IMR-90 (cell line): ENCODE measurements at regions not wholly inside any gene's neighbourhood (a gene's known extent, or its start where the extent isn't known, plus 50 kb on each side); places are given as distances from the start of the nearest gene placed in this dataset.
A peak's percentile ranks its signal among the peaks of the same experiment; 100 is the strongest.

Source experiments
- CEBPB ChIP-seq: IDR thresholded peaks from 2 replicates; pipeline ENCODE4 v1.6.1; 2012; ENCODE audit warnings: low read depth, low read length, improper control_type of control experiment
- MAFK ChIP-seq: IDR thresholded peaks from 2 replicates; pipeline ENCODE4 v1.6.1; 2012; ENCODE audit warnings: low read depth, low read length, improper control_type of control experiment
- MXI1 ChIP-seq: IDR thresholded peaks from 2 replicates; pipeline ENCODE4 v1.6.1; 2012; ENCODE audit warnings: low read depth, mild to moderate bottlenecking, low read length, moderate library complexity, borderline replicate concordance
- POLR2A ChIP-seq: IDR thresholded peaks from 2 replicates; pipeline ENCODE4 v1.6.1; 2012; ENCODE audit warnings: mild to moderate bottlenecking, low read depth, low read length
- RAD21 ChIP-seq: IDR thresholded peaks from 2 replicates; pipeline ENCODE4 v1.6.1; 2012; ENCODE audit warnings: low read length, improper control_type of control experiment
- RFX5 ChIP-seq: IDR thresholded peaks from 2 replicates; pipeline ENCODE4 v1.8.0; 2012; ENCODE audit warnings: low read depth, mild to moderate bottlenecking, low read length, moderate library complexity
- SMC3 ChIP-seq: fragments of 150-350 bp; IDR thresholded peaks from 2 replicates; pipeline ENCODE4 v1.6.1; 2016; ENCODE audit warnings: low read depth, mild to moderate bottlenecking, antibody characterized with exemption, low read length, moderate library complexity
- TF ChIP-seq, protein P1 (sequence below): conservative IDR thresholded peaks from 2 replicates; pipeline ENCODE4 v1.5.1; 2012; ENCODE audit warnings: mild to moderate bottlenecking, low read depth, low read length, improper control_type of control experiment
- TF ChIP-seq, protein P2 (sequence below): fragments of 150-350 bp; IDR thresholded peaks from 2 replicates; pipeline ENCODE4 v1.6.1; 2016; ENCODE audit warnings: low read depth, mild to moderate bottlenecking, low read length, moderate library complexity, borderline replicate concordance

DNA sequence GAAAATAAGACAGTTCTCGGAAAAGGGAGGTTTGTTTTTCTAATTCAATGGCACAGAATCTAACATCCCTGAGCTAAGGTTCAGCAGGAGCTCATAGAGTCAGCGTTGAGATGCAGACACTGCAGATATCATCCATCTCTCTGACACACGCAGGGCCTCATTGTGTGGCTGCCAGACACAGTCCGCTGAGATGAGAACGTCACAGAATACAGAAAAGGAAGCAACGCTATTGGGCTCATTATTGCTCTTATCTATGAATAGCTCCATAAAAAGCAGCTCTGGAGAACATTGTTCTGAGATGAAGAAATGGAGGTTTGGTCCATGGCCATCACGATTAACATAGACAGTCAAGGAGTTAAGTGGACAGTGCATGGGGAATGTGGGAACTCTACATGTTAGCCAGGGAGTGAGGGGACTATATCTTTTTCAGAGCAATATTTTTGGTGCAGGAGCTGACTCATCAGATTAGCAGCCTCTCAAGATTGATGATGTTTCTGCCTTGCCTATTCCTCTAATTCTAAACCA lies 771.6 kb upstream of the CXADR start:
- TF ChIP-seq, protein P1, sequence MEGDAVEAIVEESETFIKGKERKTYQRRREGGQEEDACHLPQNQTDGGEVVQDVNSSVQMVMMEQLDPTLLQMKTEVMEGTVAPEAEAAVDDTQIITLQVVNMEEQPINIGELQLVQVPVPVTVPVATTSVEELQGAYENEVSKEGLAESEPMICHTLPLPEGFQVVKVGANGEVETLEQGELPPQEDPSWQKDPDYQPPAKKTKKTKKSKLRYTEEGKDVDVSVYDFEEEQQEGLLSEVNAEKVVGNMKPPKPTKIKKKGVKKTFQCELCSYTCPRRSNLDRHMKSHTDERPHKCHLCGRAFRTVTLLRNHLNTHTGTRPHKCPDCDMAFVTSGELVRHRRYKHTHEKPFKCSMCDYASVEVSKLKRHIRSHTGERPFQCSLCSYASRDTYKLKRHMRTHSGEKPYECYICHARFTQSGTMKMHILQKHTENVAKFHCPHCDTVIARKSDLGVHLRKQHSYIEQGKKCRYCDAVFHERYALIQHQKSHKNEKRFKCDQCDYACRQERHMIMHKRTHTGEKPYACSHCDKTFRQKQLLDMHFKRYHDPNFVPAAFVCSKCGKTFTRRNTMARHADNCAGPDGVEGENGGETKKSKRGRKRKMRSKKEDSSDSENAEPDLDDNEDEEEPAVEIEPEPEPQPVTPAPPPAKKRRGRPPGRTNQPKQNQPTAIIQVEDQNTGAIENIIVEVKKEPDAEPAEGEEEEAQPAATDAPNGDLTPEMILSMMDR: no peak
- TF ChIP-seq RAD21 (no peak), POLR2A (no peak), RFX5 (no peak), CEBPB (no peak), SMC3 (no peak), MXI1 (no peak), MAFK (peak; percentile 66)
- TF ChIP-seq, protein P2, sequence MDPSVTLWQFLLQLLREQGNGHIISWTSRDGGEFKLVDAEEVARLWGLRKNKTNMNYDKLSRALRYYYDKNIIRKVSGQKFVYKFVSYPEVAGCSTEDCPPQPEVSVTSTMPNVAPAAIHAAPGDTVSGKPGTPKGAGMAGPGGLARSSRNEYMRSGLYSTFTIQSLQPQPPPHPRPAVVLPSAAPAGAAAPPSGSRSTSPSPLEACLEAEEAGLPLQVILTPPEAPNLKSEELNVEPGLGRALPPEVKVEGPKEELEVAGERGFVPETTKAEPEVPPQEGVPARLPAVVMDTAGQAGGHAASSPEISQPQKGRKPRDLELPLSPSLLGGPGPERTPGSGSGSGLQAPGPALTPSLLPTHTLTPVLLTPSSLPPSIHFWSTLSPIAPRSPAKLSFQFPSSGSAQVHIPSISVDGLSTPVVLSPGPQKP: no peak
